GM23338 (cell line): ENCODE measurements at regions not wholly inside any gene's neighbourhood (a gene's known extent, or its start where the extent isn't known, plus 50 kb on each side); places are given as distances from the start of the nearest gene placed in this dataset.

Experiments
- CREB1 ChIP-seq: fragments of 250-450 bp; sonication (Bioruptor Pico); IDR thresholded peaks from 2 replicates; pipeline ENCODE4 v1.5.0; 2020; ENCODE audit warnings: low read depth, mild to moderate bottlenecking, moderate library complexity
- CTCF ChIP-seq, 2 experiments: fragments of 200-600 bp in 1 of 2; sonication (generic) in 1 of 2; conservative IDR thresholded peaks; 2 replicates each; pipeline versions ENCODE4 v1.5.1 to v1.6.1; 2016 to 2017; ENCODE audit warnings: antibody characterized with exemption in 2 of 2, low read depth in 2 of 2, mild to moderate bottlenecking in 2 of 2, moderate library complexity in 1 of 2
- EZH2 ChIP-seq: fragments of 200-600 bp; sonication (generic); IDR thresholded peaks from one replicate; pipeline ENCODE4 v1.8.0; 2017; ENCODE audit warnings: antibody characterized with exemption, mild to moderate bottlenecking, low read depth; ENCODE audit not compliant: unreplicated experiment
- EZH2phosphoT487 ChIP-seq: fragments of 200-600 bp; sonication (generic); IDR thresholded peaks from one replicate; pipeline ENCODE4 v1.8.1; 2018; ENCODE audit warnings: antibody characterized with exemption; ENCODE audit not compliant: unreplicated experiment
- JUNB ChIP-seq: IDR thresholded peaks from one replicate; pipeline ENCODE4 v1.6.1; 2016; ENCODE audit warnings: antibody characterized with exemption; ENCODE audit not compliant: unreplicated experiment
- NANOG ChIP-seq: IDR thresholded peaks from 2 replicates; pipeline ENCODE4 v1.6.1; 2016; ENCODE audit warnings: antibody characterized with exemption, borderline replicate concordance
- POLR2AphosphoS5 ChIP-seq: IDR thresholded peaks from 2 replicates; pipeline ENCODE4 v1.6.1; 2016; ENCODE audit warnings: antibody characterized with exemption, low read depth
- STAT1 ChIP-seq: IDR thresholded peaks from one replicate; pipeline ENCODE4 v1.6.1; 2016; ENCODE audit warnings: antibody characterized with exemption; ENCODE audit not compliant: unreplicated experiment
- ZNF114 ChIP-seq: fragments of 250-450 bp; sonication (Bioruptor Pico); IDR thresholded peaks from 2 replicates; pipeline ENCODE4 v1.5.0; 2020; ENCODE audit warnings: mild to moderate bottlenecking, moderate library complexity
- ZNF331 ChIP-seq: fragments of 250-450 bp; sonication (Bioruptor Pico); IDR thresholded peaks from 2 replicates; pipeline ENCODE4 v1.5.0; 2020; ENCODE audit warnings: low read depth, mild to moderate bottlenecking, moderate library complexity
- TF ChIP-seq, protein P1 (sequence below): IDR thresholded peaks from one replicate; pipeline ENCODE4 v1.6.1; 2018; ENCODE audit warnings: antibody characterized with exemption; ENCODE audit not compliant: unreplicated experiment

GRCh38 chr12:90080616-90081015 lies 372.0 kb upstream of the ATP2B1 start:
- TF ChIP-seq CTCF (conservative IDR thresholded peaks at IDR 0.05; ENCODE audit: low read depth in 2 of 2): no peak
- TF ChIP-seq EZH2: no peak
- TF ChIP-seq JUNB: no peak
- TF ChIP-seq POLR2AphosphoS5: no peak
- TF ChIP-seq EZH2phosphoT487: no peak
- no peak for TF ChIP-seq CREB1 (CRISPR knock-in tag)
- TF ChIP-seq, protein P1, sequence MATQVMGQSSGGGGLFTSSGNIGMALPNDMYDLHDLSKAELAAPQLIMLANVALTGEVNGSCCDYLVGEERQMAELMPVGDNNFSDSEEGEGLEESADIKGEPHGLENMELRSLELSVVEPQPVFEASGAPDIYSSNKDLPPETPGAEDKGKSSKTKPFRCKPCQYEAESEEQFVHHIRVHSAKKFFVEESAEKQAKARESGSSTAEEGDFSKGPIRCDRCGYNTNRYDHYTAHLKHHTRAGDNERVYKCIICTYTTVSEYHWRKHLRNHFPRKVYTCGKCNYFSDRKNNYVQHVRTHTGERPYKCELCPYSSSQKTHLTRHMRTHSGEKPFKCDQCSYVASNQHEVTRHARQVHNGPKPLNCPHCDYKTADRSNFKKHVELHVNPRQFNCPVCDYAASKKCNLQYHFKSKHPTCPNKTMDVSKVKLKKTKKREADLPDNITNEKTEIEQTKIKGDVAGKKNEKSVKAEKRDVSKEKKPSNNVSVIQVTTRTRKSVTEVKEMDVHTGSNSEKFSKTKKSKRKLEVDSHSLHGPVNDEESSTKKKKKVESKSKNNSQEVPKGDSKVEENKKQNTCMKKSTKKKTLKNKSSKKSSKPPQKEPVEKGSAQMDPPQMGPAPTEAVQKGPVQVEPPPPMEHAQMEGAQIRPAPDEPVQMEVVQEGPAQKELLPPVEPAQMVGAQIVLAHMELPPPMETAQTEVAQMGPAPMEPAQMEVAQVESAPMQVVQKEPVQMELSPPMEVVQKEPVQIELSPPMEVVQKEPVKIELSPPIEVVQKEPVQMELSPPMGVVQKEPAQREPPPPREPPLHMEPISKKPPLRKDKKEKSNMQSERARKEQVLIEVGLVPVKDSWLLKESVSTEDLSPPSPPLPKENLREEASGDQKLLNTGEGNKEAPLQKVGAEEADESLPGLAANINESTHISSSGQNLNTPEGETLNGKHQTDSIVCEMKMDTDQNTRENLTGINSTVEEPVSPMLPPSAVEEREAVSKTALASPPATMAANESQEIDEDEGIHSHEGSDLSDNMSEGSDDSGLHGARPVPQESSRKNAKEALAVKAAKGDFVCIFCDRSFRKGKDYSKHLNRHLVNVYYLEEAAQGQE: no peak
- TF ChIP-seq ZNF331 (CRISPR knock-in tag): no peak
- no peak for TF ChIP-seq STAT1
- no peak for TF ChIP-seq NANOG
- TF ChIP-seq ZNF114 (CRISPR knock-in tag): no peak
